CD14-positive monocyte (primary cell): ENCODE measurements at regions not wholly inside any gene's neighbourhood (a gene's known extent, or its start where the extent isn't known, plus 50 kb on each side); places are given as distances from the start of the nearest gene placed in this dataset.

Experiments
- DNase-seq, 3 donors: peaks; one replicate each; pipeline ENCODE4 v3.0.0-alpha.2; 2011 to 2022
- H2AFZ ChIP-seq: 2 replicates; pipeline ENCODE4 v1.6.0; 2012; ENCODE audit warnings: mild to moderate bottlenecking, low read depth, low read length, inconsistent platforms; ENCODE audit not compliant: insufficient read depth, poor library complexity, severe bottlenecking
- H3K27ac ChIP-seq, 2 donors: 1 replicate in 1 of 2; 2 replicates in 1 of 2; pipeline ENCODE4 v1.5.1; 2012 to 2013; ENCODE audit warnings: low read length in 2 of 2, control low read depth in 1 of 2, inconsistent platforms in 1 of 2, low read depth in 1 of 2, mild to moderate bottlenecking in 1 of 2
- H3K27me3 ChIP-seq, 2 donors: one replicate each; pipeline versions ENCODE4 v1.6.0 to v1.6.1; 2011 to 2013; ENCODE audit warnings: low read length in 2 of 2; ENCODE audit not compliant: control insufficient read depth in 2 of 2, insufficient read depth in 2 of 2
- H3K36me3 ChIP-seq, 2 donors: replicated peaks in 1 of 2; 1 replicate in 1 of 2; 2 replicates in 1 of 2; pipeline versions ENCODE4 v1.5.1 to v1.6.1; 2012 to 2013; ENCODE audit warnings: low read length in 2 of 2, control low read depth in 1 of 2, inconsistent platforms in 1 of 2, mild to moderate bottlenecking in 1 of 2; ENCODE audit not compliant: insufficient read depth in 2 of 2, control insufficient read depth in 1 of 2
- H3K4me1 ChIP-seq, 2 donors: 1 replicate in 1 of 2; 2 replicates in 1 of 2; pipeline versions ENCODE4 v1.5.1 to v1.6.1; 2012 to 2013; ENCODE audit warnings: low read length in 2 of 2, control low read depth in 1 of 2, inconsistent platforms in 1 of 2, mild to moderate bottlenecking in 1 of 2, moderate library complexity in 1 of 2; ENCODE audit not compliant: insufficient read depth in 2 of 2, control insufficient read depth in 1 of 2
- H3K4me2 ChIP-seq: replicated peaks from 2 replicates; pipeline ENCODE3; 2012; ENCODE audit warnings: low read length, moderate library complexity, mild to moderate bottlenecking; ENCODE audit not compliant: poor library complexity, severe bottlenecking; ENCODE audit errors: extremely low read depth
- H3K4me3 ChIP-seq, 3 experiments: fragments of 200-600 bp in 1 of 3; sonication (generic) in 1 of 3; replicated peaks in 1 of 3; 1 replicate in 2 of 3; 2 replicates in 1 of 3; pipeline ENCODE4 v1.5.1; 2011 to 2013; ENCODE audit warnings: low read length in 3 of 3, mild to moderate bottlenecking in 3 of 3, control low read depth in 2 of 3, low read depth in 2 of 3, inconsistent platforms in 1 of 3, moderate library complexity in 1 of 3
- H3K79me2 ChIP-seq: 2 replicates; pipeline ENCODE4 v1.6.0; 2012; ENCODE audit warnings: mild to moderate bottlenecking, control low read depth, inconsistent platforms, low read length, moderate library complexity; ENCODE audit not compliant: insufficient read depth
- H3K9ac ChIP-seq: 2 replicates; pipeline ENCODE4 v1.6.0; 2017; ENCODE audit warnings: low read length, mild to moderate bottlenecking; ENCODE audit not compliant: insufficient read depth, poor library complexity, severe bottlenecking
- H3K9me3 ChIP-seq, 2 donors: replicated peaks in 1 of 2; 1 replicate in 1 of 2; 2 replicates in 1 of 2; pipeline versions ENCODE4 v1.5.1 to v1.6.1; 2012 to 2013; ENCODE audit warnings: low read length in 2 of 2, control low read depth in 1 of 2; ENCODE audit not compliant: control insufficient read depth in 1 of 2, insufficient read depth in 1 of 2
- H4K20me1 ChIP-seq: 2 replicates; pipeline ENCODE4 v1.6.0; 2012; ENCODE audit warnings: mild to moderate bottlenecking, low read length, control low read depth, moderate library complexity; ENCODE audit not compliant: insufficient read depth
- H3K27ac Mint-ChIP-seq, 7 donors: one replicate each; pipeline ENCODE4 v1.8.0; 2020; ENCODE audit warnings: mild to moderate bottlenecking in 7 of 7, mixed read lengths in 7 of 7, moderate library complexity in 6 of 7, inconsistent platforms in 2 of 7
- H3K27me3 Mint-ChIP-seq, 3 donors: one replicate each; pipeline ENCODE4 v1.8.0; 2021 to 2022; ENCODE audit warnings: low read depth in 3 of 3, mild to moderate bottlenecking in 3 of 3, mixed read lengths in 3 of 3, moderate library complexity in 3 of 3, inconsistent platforms in 1 of 3
- H3K36me3 Mint-ChIP-seq, 2 donors: one replicate each; pipeline ENCODE4 v1.8.0; 2020; ENCODE audit warnings: mixed read lengths in 2 of 2, inconsistent platforms in 1 of 2, mild to moderate bottlenecking in 1 of 2
- H3K4me1 Mint-ChIP-seq: one replicate; pipeline ENCODE4 v1.8.0; 2020; ENCODE audit warnings: mild to moderate bottlenecking, mixed read lengths
- H3K4me3 Mint-ChIP-seq, 2 donors: one replicate each; pipeline ENCODE4 v1.8.0; 2020; ENCODE audit warnings: mild to moderate bottlenecking in 2 of 2, mixed read lengths in 2 of 2, moderate library complexity in 1 of 2
- H3K9me3 Mint-ChIP-seq, 7 donors: one replicate each; pipeline ENCODE4 v1.8.0; 2020 to 2022; ENCODE audit warnings: mixed read lengths in 7 of 7, mild to moderate bottlenecking in 6 of 7, moderate library complexity in 6 of 7, inconsistent platforms in 2 of 7
- CTCF ChIP-seq: fragments of 200-600 bp; IDR thresholded peaks from one replicate; pipeline ENCODE4 v1.8.0; 2022; ENCODE audit warnings: antibody characterized with exemption, mild to moderate bottlenecking
- WGBS: methylation state at CpG from one replicate; pipeline ENCODE4 v1.1.5; 2013; ENCODE audit warnings: missing lambda C conversion rate; ENCODE audit not compliant: insufficient coverage; 5-methylcytosine and 5-hydroxymethylcytosine counted together
- intact Hi-C, 2 donors: fragments of 100-400 bp; cut with micrococcal nuclease; formaldehyde crosslinking; loops; one replicate each; pipeline versions ENCODE4 v1.15.0 to v1.15.1; 2023

DNA sequence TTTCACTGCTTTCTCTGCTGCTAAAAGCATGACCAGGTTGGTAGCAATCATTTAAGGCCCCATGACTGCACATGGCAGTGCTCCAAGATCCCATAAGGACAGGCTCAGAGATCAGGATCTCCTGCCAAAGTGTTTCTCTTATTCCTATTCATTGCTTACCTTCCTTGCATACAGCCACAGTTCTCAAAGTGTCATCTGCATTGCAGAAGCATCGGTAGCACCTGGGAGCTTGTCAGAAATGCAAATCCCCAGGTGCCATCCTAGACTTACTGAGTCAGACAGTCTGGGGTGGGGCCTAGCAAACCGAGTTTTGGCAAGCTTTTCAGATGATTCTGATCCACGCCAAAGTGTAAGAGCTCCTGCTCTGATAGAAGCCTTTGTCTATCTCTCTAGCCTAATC is 489.0 kb upstream of the AUTS2 start:
- no peak for TF ChIP-seq CTCF
- intact Hi-C loops, result no loop called here
- no peaks in the 10 kb centered on the region for H3K4me1 Mint-ChIP-seq
- no peaks in the 10 kb centered on the region for H3K36me3 Mint-ChIP-seq
- Histone ChIP-seq H3K9me3 (peaks cover 4 to 22% of the 10 kb centered on the region in 2 donors), H4K20me1 (no peaks in the 10 kb centered on the region), H3K27me3 (no peaks in the 10 kb centered on the region), H3K4me3 (no peak overlapping the region), H3K27ac (no peak overlapping the region), H3K79me2 (no peaks in the 10 kb centered on the region), H3K4me1 (no peaks in the 10 kb centered on the region), H3K36me3 (no peaks in the 10 kb centered on the region), H2AFZ (no peak overlapping the region), H3K4me2 (no peak overlapping the region), H3K9ac (no peak overlapping the region)
- no peak overlapping the region for H3K4me3 Mint-ChIP-seq
- WGBS, result 68% methylated on average over 2 of the region's 3 CpGs
- H3K9me3 Mint-ChIP-seq, result peaks cover 4 to 29% (median 8%) of the 10 kb centered on the region in 7 donors
- H3K27ac Mint-ChIP-seq, result peak overlapping the region in 1 of 7 donors; percentile 11
- no peak for DNase-seq
- peaks cover 0 to 2% (median 2%) of the 10 kb centered on the region in 3 donors for H3K27me3 Mint-ChIP-seq

DNA sequence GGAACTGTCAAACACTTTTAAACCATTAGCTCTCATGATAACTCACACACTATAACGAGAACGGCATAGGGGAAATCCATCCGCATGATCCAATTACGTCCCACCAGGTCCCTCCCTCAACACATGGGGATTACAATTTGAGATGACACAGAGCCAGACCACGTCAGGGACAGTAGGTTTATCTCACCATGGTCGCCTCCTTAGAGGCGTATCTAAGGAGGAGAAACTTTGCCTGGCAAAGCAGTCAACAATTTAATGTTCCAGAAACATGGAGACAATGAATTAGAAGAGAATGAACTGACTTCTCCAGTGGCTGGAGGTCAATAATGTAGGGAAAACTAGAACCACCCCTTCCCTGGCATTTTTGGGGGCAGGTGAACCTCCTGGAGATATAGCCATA is 488.4 kb upstream of the AUTS2 start:
- Mint-ChIP-seq H3K27me3 (peaks cover 0 to 2% (median 2%) of the 10 kb centered on the region in 3 donors), H3K9me3 (peaks cover 4 to 29% (median 8%) of the 10 kb centered on the region in 7 donors), H3K4me1 (no peaks in the 10 kb centered on the region), H3K36me3 (no peaks in the 10 kb centered on the region), H3K4me3 (no peak overlapping the region), H3K27ac (no peak overlapping the region)
- Histone ChIP-seq H3K36me3 (no peaks in the 10 kb centered on the region), H3K4me3 (no peak overlapping the region), H4K20me1 (no peaks in the 10 kb centered on the region), H3K79me2 (no peaks in the 10 kb centered on the region), H3K9ac (no peak overlapping the region), H3K9me3 (peaks cover 4 to 22% of the 10 kb centered on the region in 2 donors), H2AFZ (no peak overlapping the region), H3K4me1 (no peaks in the 10 kb centered on the region), H3K27me3 (no peaks in the 10 kb centered on the region), H3K27ac (no peak overlapping the region), H3K4me2 (no peak overlapping the region)
- intact Hi-C loops, result no loop called here
- WGBS, result 90% methylated on average over 4 of the region's 7 CpGs
- no peak for TF ChIP-seq CTCF
- DNase-seq, result no peak
